ENCODE measurements at regions not wholly inside any gene's neighbourhood (a gene's known extent, or its start where the extent isn't known, plus 50 kb on each side); places are given as distances from the start of the nearest gene placed in this dataset.

- TF ChIP-seq CTCF (IDR thresholded peaks at IDR 0.05): no peak
- no peak for TF ChIP-seq EZH2 (IDR thresholded peaks at IDR 0.05; ENCODE audit: borderline replicate concordance, insufficient read depth, low read depth, low read length, poor library complexity, severe bottlenecking)
Observed at GRCh38 chr22:49103314-49104059, 724.2 kb downstream of the BRD1 start.
